BE2C (cell line): ENCODE measurements at regions not wholly inside any gene's neighbourhood (a gene's known extent, or its start where the extent isn't known, plus 50 kb on each side); places are given as distances from the start of the nearest gene placed in this dataset.

Experiments used
- DNase-seq: peaks from one replicate; pipeline ENCODE4 v3.0.0-alpha.2; 2020
- H3K27me3 ChIP-seq: fragments of 250-450 bp; sonication (Bioruptor Pico); 2 replicates; pipeline ENCODE4 v1.5.1; 2020; ENCODE audit warnings: mild to moderate bottlenecking
- H3K36me3 ChIP-seq: fragments of 250-450 bp; sonication (Bioruptor Pico); 2 replicates; pipeline ENCODE4 v1.5.1; 2020; ENCODE audit warnings: mild to moderate bottlenecking
- H3K4me1 ChIP-seq: fragments of 250-450 bp; sonication (Bioruptor Pico); 2 replicates; pipeline ENCODE4 v1.5.1; 2020
- H3K4me3 ChIP-seq: 2 replicates; pipeline ENCODE4 v1.5.1; 2011; ENCODE audit warnings: low read depth, low read length
- H3K9me3 ChIP-seq: fragments of 250-450 bp; sonication (Bioruptor Pico); 2 replicates; pipeline ENCODE4 v1.5.1; 2020
- CTCF ChIP-seq: IDR thresholded peaks from 2 replicates; pipeline ENCODE4 v1.5.1; 2012; ENCODE audit warnings: mild to moderate bottlenecking, low read depth, low read length

- H3K36me3 ChIP-seq, result no peaks in the 10 kb centered on the region
- no peak for DNase-seq
- H3K27me3 ChIP-seq, result no peaks in the 10 kb centered on the region
- H3K4me3 ChIP-seq, result no peak overlapping the region
- TF ChIP-seq CTCF, result no peak
- H3K9me3 ChIP-seq, result no peaks in the 10 kb centered on the region
- H3K4me1 ChIP-seq, result peaks cover 19% of the 10 kb centered on the region
These were observed 366.6 kb downstream of the GASK1B start for GRCh38 chr4:157806184-157806583.

- peaks cover 19% of the 10 kb centered on the region for H3K4me1 ChIP-seq
- H3K27me3 ChIP-seq, result no peaks in the 10 kb centered on the region
- no peak overlapping the region for H3K4me3 ChIP-seq
- no peaks in the 10 kb centered on the region for H3K9me3 ChIP-seq
- peak; percentile 28 for DNase-seq
- peak; percentile 85 for TF ChIP-seq CTCF
- H3K36me3 ChIP-seq, result no peaks in the 10 kb centered on the region
These were observed 367.8 kb downstream of the GASK1B start for GRCh38 chr4:157804986-157805385.

- no peak for TF ChIP-seq CTCF
- H3K9me3 ChIP-seq, result no peaks in the 10 kb centered on the region
- H3K4me3 ChIP-seq, result no peak overlapping the region
- H3K4me1 ChIP-seq, result peaks cover 19% of the 10 kb centered on the region
- no peaks in the 10 kb centered on the region for H3K27me3 ChIP-seq
- peak; percentile 80 for DNase-seq
- H3K36me3 ChIP-seq, result no peaks in the 10 kb centered on the region
These were observed 368.8 kb downstream of the GASK1B start for GRCh38 chr4:157803845-157804521.

- no peak for TF ChIP-seq CTCF
- Histone ChIP-seq H3K36me3 (no peaks in the 10 kb centered on the region), H3K9me3 (no peaks in the 10 kb centered on the region), H3K4me1 (peaks cover 19% of the 10 kb centered on the region), H3K4me3 (no peak overlapping the region), H3K27me3 (no peaks in the 10 kb centered on the region)
- no peak for DNase-seq
These were observed 369.4 kb downstream of the GASK1B start for GRCh38 chr4:157803421-157803820.

- no peaks in the 10 kb centered on the region for H3K36me3 ChIP-seq
- H3K27me3 ChIP-seq, result no peaks in the 10 kb centered on the region
- no peak overlapping the region for H3K4me3 ChIP-seq
- no peak for TF ChIP-seq CTCF
- H3K4me1 ChIP-seq, result no peaks in the 10 kb centered on the region; the same call in 1 of the 2 replicates
- H3K9me3 ChIP-seq, result no peaks in the 10 kb centered on the region; the same call in 1 of the 2 replicates
- DNase-seq, result no peak
These were observed 377.3 kb downstream of the GASK1B start for GRCh38 chr4:157795495-157795894.

- no peak overlapping the region for H3K4me3 ChIP-seq
- H3K9me3 ChIP-seq, result no peaks in the 10 kb centered on the region; the same call in 1 of the 2 replicates
- H3K27me3 ChIP-seq, result no peaks in the 10 kb centered on the region
- H3K4me1 ChIP-seq, result no peaks in the 10 kb centered on the region; the same call in 1 of the 2 replicates
- DNase-seq, result no peak
- H3K36me3 ChIP-seq, result no peaks in the 10 kb centered on the region
- no peak for TF ChIP-seq CTCF
These were observed 380.1 kb downstream of the GASK1B start for GRCh38 chr4:157792716-157793115.
